ENCODE measurements at regions not wholly inside any gene's neighbourhood (a gene's known extent, or its start where the extent isn't known, plus 50 kb on each side); places are given as distances from the start of the nearest gene placed in this dataset.

GRCh38 chr4:74638689-74639088 is 155.6 kb downstream of the BTC start:
- Histone ChIP-seq H2AFZ (ENCODE audit: low read length) (no peak overlapping the region), H3F3A (ENCODE audit: insufficient read depth, low read length) (no peaks in the 10 kb centered on the region), H3K9ac (ENCODE audit: low read length) (no peak overlapping the region), H3K27ac (ENCODE audit: low read depth, low read length, poor library complexity, severe bottlenecking) (no peak overlapping the region), H3K9me3 (ENCODE audit: low read length) (no peaks in the 10 kb centered on the region), H3K4me1 (ENCODE audit: insufficient read depth, low read length, severe bottlenecking) (no peaks in the 10 kb centered on the region), H3K36me3 (ENCODE audit: insufficient read depth, low read length) (no peaks in the 10 kb centered on the region), H3K4me2 (ENCODE audit: low read length) (no peak overlapping the region), H3K27me3 (ENCODE audit: insufficient read depth, low read length) (no peaks in the 10 kb centered on the region), H3K4me3 (ENCODE audit: low read depth, low read length, poor library complexity, severe bottlenecking) (no peak overlapping the region), H4K20me1 (ENCODE audit: insufficient read depth, low read length) (no peaks in the 10 kb centered on the region), H3K9me2 (ENCODE audit: low read depth, low read length) (no peaks in the 10 kb centered on the region), H3K79me2 (ENCODE audit: insufficient read depth, low read length) (no peaks in the 10 kb centered on the region)
- no peak for TF ChIP-seq CTCF (IDR thresholded peaks at IDR 0.05; ENCODE audit: low read length)
- TF ChIP-seq EZH2 (IDR thresholded peaks at IDR 0.05; ENCODE audit: borderline replicate concordance, low read length), result no peak

- Histone ChIP-seq H3K79me2 (ENCODE audit: insufficient read depth, low read length) (no peaks in the 10 kb centered on the region), H4K20me1 (ENCODE audit: insufficient read depth, low read length) (no peaks in the 10 kb centered on the region), H3K27ac (ENCODE audit: low read depth, low read length, poor library complexity, severe bottlenecking) (no peak overlapping the region), H3K4me1 (ENCODE audit: insufficient read depth, low read length, severe bottlenecking) (no peaks in the 10 kb centered on the region), H3K4me3 (ENCODE audit: low read depth, low read length, poor library complexity, severe bottlenecking) (no peak overlapping the region), H3K9me3 (ENCODE audit: low read length) (no peaks in the 10 kb centered on the region), H3K27me3 (ENCODE audit: insufficient read depth, low read length) (no peaks in the 10 kb centered on the region), H3K4me2 (ENCODE audit: low read length) (no peak overlapping the region), H2AFZ (ENCODE audit: low read length) (no peak overlapping the region), H3K36me3 (ENCODE audit: insufficient read depth, low read length) (no peaks in the 10 kb centered on the region), H3K9me2 (ENCODE audit: low read depth, low read length) (no peaks in the 10 kb centered on the region), H3K9ac (ENCODE audit: low read length) (no peak overlapping the region), H3F3A (ENCODE audit: insufficient read depth, low read length) (no peaks in the 10 kb centered on the region)
- TF ChIP-seq EZH2 (IDR thresholded peaks at IDR 0.05; ENCODE audit: borderline replicate concordance, low read length) (no peak), CTCF (IDR thresholded peaks at IDR 0.05; ENCODE audit: low read length) (no peak)
These were observed 154.0 kb downstream of the BTC start for GRCh38 chr4:74640111-74640903.

- no peaks in the 10 kb centered on the region for H3K79me2 ChIP-seq (ENCODE audit: insufficient read depth, low read length)
- no peak overlapping the region for H3K4me2 ChIP-seq (ENCODE audit: low read length)
- TF ChIP-seq CTCF (IDR thresholded peaks at IDR 0.05; ENCODE audit: low read length) (no peak), EZH2 (IDR thresholded peaks at IDR 0.05; ENCODE audit: borderline replicate concordance, low read length) (no peak)
- H3K36me3 ChIP-seq (ENCODE audit: insufficient read depth, low read length), result no peaks in the 10 kb centered on the region
- H4K20me1 ChIP-seq (ENCODE audit: insufficient read depth, low read length), result no peaks in the 10 kb centered on the region
- no peaks in the 10 kb centered on the region for H3K4me1 ChIP-seq (ENCODE audit: insufficient read depth, low read length, severe bottlenecking)
- H3K27ac ChIP-seq (ENCODE audit: low read depth, low read length, poor library complexity, severe bottlenecking), result no peak overlapping the region
- no peaks in the 10 kb centered on the region for H3K27me3 ChIP-seq (ENCODE audit: insufficient read depth, low read length)
- no peaks in the 10 kb centered on the region for H3F3A ChIP-seq (ENCODE audit: insufficient read depth, low read length)
- no peaks in the 10 kb centered on the region for H3K9me3 ChIP-seq (ENCODE audit: low read length)
- H3K9me2 ChIP-seq (ENCODE audit: low read depth, low read length), result no peaks in the 10 kb centered on the region
- H3K4me3 ChIP-seq (ENCODE audit: low read depth, low read length, poor library complexity, severe bottlenecking), result no peak overlapping the region
- no peak overlapping the region for H3K9ac ChIP-seq (ENCODE audit: low read length)
- H2AFZ ChIP-seq (ENCODE audit: low read length), result no peak overlapping the region
These were observed 152.3 kb downstream of the BTC start for GRCh38 chr4:74642006-74642405.
